Fibroblast of pulmonary artery (primary cell): ENCODE measurements at regions not wholly inside any gene's neighbourhood (a gene's known extent, or its start where the extent isn't known, plus 50 kb on each side); places are given as distances from the start of the nearest gene placed in this dataset.

Experiments
- DNase-seq: peaks from one replicate; pipeline ENCODE4 v3.0.0-alpha.2; 2010; ENCODE audit warnings: low read depth
- H3K4me3 ChIP-seq: replicated peaks from 2 replicates; pipeline ENCODE4 v1.5.1; 2011; ENCODE audit warnings: low read depth, mild to moderate bottlenecking, control low read depth, low read length, moderate library complexity
- CTCF ChIP-seq: IDR thresholded peaks from 2 replicates; pipeline ENCODE4 v1.5.1; 2011; ENCODE audit warnings: mild to moderate bottlenecking, control low read depth, low read length, inconsistent platforms; ENCODE audit errors: missing control alignments

- H3K4me3 ChIP-seq, result no peak overlapping the region
- peak; percentile 7 for DNase-seq
- TF ChIP-seq CTCF, result no peak
These were observed 63.5 kb upstream of the C10orf90 start for GRCh38 chr10:126734015-126734414.

GRCh38 chr10:126734967-126735366 is 64.5 kb upstream of the C10orf90 start:
- no peak overlapping the region for H3K4me3 ChIP-seq
- no peak for DNase-seq
- no peak for TF ChIP-seq CTCF

DNA sequence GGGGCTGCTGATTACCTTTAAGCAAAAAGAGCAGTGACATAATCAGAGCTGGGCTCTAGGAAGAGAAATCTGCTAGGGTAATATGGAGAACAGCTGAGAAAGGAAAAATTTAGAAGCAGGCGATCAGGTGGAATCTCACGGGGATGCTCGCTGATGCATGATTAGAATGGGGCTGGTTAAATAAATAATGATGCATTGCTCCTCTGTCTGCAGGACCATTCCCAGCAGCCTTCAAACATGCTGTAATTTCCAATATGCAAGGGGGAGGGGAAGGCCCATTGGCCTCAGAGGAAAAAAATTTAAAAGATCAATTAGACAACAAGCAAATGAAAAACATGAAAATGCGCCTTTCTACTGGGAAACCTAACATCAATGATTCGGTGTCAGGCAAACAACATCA is 65.6 kb upstream of the C10orf90 start:
- no peak for TF ChIP-seq CTCF
- DNase-seq, result no peak
- no peak overlapping the region for H3K4me3 ChIP-seq

- H3K4me3 ChIP-seq, result no peak overlapping the region
- DNase-seq, result no peak
- no peak for TF ChIP-seq CTCF
These were observed 66.2 kb upstream of the C10orf90 start for GRCh38 chr10:126736727-126737126.

DNA sequence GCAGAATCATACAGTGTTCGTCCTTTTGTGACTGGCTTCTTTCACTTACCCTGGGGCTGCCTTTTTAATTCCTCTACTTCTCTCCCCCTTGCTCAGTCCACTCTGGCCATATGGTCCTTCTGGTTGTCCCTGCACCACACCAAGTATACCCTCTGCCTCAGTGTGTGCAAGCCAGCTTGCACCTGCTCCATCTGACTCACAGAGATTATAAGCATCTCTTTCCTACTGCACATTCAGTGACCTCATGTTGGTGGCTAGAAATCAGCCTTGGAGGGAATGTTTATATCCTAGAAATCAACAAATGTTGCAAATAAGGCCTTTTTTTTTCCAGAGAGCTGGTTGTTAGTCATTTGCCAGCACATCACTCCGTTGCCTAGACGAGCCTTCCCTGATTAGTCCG is 67.5 kb upstream of the C10orf90 start:
- H3K4me3 ChIP-seq, result no peak overlapping the region
- no peak for DNase-seq
- TF ChIP-seq CTCF, result no peak

GRCh38 chr10:126744571-126744970 is 74.1 kb upstream of the C10orf90 start:
- no peak overlapping the region for H3K4me3 ChIP-seq
- no peak for DNase-seq
- no peak for TF ChIP-seq CTCF

DNA sequence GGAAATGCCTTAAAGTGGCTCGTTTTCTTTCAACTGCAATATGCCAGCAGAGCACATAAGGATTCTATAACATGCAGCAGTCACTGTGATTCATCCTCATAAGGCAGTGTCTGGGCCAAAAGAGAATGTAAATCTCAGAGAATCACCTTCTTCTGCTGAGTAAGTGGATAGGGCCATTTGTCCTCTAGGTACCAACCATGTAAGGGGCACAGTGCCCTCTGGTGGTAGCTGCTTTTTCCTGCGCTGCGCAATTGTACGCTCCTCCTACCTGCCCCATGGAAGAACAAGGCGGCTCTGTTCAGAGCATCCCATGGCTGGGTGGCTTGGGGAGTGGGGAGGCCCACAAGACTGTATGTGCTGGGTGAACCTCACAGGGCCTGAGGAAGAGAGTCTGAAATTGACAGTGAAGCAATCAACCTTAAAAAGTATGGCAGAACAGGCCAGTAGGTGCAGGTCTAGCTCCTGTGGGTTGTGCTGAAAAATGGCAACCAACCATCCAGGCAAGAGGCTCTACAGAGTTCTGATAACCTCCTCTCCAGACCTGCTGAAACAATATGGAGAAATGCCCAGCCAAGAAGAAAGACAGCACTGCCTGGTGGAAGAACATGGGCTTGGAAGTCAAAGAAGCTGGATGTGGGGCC is 78.6 kb upstream of the C10orf90 start:
- TF ChIP-seq CTCF, result peak; percentile 79
- DNase-seq, result peak; percentile 78
- no peak overlapping the region for H3K4me3 ChIP-seq
